Rectal smooth muscle tissue (tissue), 1 donor: ENCODE measurements at regions not wholly inside any gene's neighbourhood (a gene's known extent, or its start where the extent isn't known, plus 50 kb on each side); places are given as distances from the start of the nearest gene placed in this dataset.

Experiments used
- H3K27ac ChIP-seq: one replicate; pipeline ENCODE4 v1.7.0; 2013; ENCODE audit warnings: low read depth, low read length, inconsistent platforms
- H3K27me3 ChIP-seq: one replicate; pipeline ENCODE4 v1.7.0; 2013; ENCODE audit warnings: low read length; ENCODE audit not compliant: control insufficient read depth, insufficient read depth
- H3K36me3 ChIP-seq: one replicate; pipeline ENCODE4 v1.7.0; 2013; ENCODE audit warnings: low read length; ENCODE audit not compliant: control insufficient read depth, insufficient read depth
- H3K4me1 ChIP-seq: one replicate; pipeline ENCODE4 v1.7.0; 2013; ENCODE audit warnings: low read length; ENCODE audit not compliant: control insufficient read depth, insufficient read depth
- H3K4me3 ChIP-seq: one replicate; pipeline ENCODE4 v1.7.0; 2013; ENCODE audit warnings: low read length
- H3K9ac ChIP-seq: one replicate; pipeline ENCODE4 v1.7.0; 2013; ENCODE audit warnings: low read length

GRCh38 chr10:3464760-3465405 is 292.3 kb upstream of the PITRM1 start:
- H3K27ac ChIP-seq: peak overlapping the region; percentile 69
- no peak overlapping the region for H3K4me3 ChIP-seq
- peaks cover 40% of the 10 kb centered on the region for H3K4me1 ChIP-seq
- H3K9ac ChIP-seq: no peak overlapping the region
- H3K27me3 ChIP-seq: no peaks in the 10 kb centered on the region
- H3K36me3 ChIP-seq: no peaks in the 10 kb centered on the region

DNA sequence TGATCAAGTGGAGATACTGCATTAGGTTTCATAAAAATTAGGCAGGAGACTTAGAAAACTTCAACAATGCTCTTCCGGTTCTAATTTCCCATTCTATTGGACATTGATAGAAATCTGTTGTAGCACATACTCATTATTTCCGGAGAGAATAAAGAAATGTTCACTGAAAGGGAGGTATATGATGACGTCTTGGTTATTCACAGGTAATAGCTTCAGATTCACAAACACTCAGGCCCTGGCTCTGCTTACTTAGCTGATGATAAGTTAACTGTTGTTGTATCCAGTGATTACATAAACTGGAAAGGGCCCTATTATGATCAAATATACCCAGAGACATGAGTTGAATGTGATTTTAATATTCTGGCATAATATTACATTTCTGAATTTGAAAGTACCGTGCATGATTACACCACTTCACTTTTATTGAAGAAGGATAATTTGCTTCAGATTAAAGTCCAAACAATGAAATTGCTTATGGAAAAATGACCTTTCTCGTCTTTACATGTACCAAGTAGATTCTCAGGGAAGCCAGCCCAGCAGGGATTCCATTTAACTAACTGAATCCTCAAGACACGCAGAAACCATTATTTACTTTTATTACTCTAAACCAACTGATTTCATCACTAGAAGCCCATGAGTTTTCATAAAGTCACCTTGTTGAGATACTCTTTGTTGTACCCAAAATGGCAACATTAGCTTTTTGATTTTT is 288.0 kb upstream of the PITRM1 start:
- Histone ChIP-seq H3K27ac (no peak overlapping the region), H3K36me3 (no peaks in the 10 kb centered on the region), H3K4me1 (peaks cover 7% of the 10 kb centered on the region), H3K4me3 (no peak overlapping the region), H3K9ac (no peak overlapping the region), H3K27me3 (no peaks in the 10 kb centered on the region)

DNA sequence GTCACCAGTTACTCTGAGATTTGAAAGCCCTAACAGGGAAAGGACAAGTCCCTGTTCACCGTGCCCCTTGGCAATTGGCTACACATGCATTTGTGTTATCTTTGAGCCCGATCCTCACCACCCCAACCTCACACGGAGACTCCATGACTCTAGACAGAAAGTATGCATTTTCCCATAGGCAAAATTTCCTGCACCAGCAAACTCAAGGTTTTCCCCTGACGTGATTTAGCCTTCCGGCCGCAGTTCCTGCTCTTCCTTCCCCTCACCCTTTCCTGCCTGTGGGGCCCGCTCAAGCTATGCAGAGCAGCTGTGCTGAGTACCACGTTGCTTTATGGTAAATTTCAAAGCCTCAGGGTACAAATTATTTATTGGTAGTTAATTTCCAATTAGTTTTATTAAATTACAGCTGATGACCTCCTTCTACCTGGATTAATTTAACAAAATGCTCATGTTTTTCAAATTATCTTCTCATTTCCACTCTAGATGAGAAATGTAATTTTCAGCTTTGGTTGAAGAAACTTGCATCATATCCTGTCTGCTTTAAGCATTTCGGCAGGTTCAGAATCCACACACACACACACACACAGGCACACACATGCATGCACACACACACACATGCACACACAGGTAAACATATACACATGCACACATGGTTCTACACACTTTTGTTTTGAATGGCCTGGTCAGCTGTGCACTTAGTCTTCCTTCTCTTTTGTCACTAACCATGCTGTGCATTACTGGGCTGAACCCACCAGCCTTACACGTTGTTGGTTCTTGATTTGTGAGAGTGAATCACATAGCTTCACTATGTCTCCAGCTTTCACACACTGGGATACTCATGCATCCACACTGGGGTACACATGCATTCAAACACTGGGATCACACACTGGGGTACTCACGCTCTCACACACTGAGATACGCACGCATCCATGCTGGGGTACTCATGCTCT is 283.1 kb upstream of the PITRM1 start:
- H3K4me1 ChIP-seq: peaks cover 13% of the 10 kb centered on the region
- H3K27ac ChIP-seq: no peak overlapping the region
- no peaks in the 10 kb centered on the region for H3K27me3 ChIP-seq
- no peak overlapping the region for H3K4me3 ChIP-seq
- no peak overlapping the region for H3K9ac ChIP-seq
- H3K36me3 ChIP-seq: no peaks in the 10 kb centered on the region

DNA sequence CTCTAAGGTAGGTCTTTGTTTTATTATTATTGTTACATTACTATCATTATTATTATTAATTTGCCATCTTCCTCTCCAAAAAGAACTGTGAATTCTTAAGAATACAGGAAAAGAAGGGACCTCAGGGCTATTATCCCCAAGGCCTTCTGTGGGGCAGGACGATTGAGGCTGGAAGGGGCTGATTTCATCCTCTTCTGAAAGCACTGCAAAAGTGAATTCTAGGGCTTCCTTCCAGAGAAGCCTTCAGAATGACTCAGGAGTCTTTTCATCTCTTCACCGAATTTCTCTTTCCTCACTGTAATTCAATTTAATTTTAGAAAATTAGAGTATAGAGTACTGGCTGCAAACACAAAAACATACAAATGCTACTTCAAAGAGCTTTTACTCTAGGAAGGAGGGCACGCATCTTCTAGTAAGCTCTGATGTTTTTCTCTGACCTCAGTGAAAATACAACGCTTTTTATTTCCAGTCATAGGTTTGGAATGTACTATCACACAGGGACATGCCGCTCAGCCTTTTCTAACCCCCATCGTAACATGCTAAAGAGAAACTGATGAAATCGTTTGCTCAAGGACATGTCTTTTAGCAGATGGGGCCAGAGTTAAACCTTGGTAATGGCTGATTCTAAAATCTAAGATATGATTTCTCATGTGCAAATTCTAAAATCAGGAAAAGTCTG is 280.2 kb upstream of the PITRM1 start:
- H3K27ac ChIP-seq: peak overlapping the region; percentile 72
- H3K4me1 ChIP-seq: peaks cover 13% of the 10 kb centered on the region
- no peak overlapping the region for H3K4me3 ChIP-seq
- H3K9ac ChIP-seq: no peak overlapping the region
- H3K27me3 ChIP-seq: no peaks in the 10 kb centered on the region
- no peaks in the 10 kb centered on the region for H3K36me3 ChIP-seq

DNA sequence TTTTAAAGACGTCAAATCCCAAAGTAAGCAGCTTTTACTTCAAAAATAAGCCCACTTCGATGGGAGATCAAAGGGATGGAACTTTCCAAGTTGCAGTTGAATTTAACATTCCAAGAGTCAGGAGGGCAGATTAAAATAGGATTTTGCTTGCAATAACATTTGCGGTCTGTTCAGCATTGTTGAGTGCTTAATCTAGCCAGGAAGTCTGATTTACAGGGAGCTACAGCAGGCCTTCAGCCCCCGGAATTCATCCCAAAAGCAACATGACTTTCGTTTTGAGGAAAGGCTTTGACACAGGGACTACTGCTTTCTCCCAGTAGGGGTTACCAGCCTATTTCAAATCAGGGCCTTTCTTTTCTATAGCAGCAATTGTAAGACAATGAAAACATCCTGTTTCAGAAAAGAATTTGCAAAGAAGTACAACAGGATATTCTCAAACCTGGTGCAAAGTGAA is 279.6 kb upstream of the PITRM1 start:
- no peaks in the 10 kb centered on the region for H3K36me3 ChIP-seq
- peaks cover 13% of the 10 kb centered on the region for H3K4me1 ChIP-seq

DNA sequence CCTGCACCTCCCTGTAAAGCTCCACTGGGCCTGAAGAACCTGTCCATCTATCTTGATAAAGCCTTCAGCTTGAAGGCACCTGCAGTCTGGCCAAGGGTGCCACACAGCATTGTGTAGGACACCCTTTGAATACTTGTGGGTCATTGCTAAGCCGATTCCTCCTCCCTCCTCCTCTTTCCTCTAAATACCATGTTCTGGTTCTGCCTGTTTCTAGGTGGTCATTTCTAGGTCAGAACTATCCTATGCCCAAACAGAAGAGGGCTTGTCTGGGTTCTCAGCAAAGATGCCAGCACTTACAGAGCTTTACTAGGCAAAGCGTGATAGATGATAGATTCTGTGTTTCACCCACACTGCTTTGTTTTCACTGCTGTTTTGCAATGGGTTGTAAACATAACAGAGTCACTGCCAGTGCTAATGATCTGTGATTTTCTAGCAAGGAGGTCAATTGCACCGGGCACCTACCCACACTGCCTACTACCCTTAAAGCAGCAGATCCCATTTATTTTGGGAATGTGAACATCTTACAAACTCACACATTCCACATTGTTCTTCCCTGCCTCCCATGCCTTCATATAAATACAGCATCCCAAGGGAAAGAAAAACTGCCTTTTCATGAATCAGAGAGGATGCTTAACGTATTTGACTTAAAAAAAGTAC is 279.1 kb upstream of the PITRM1 start:
- Histone ChIP-seq H3K9ac (peak overlapping the region; percentile 22), H3K4me3 (no peak overlapping the region), H3K27me3 (no peaks in the 10 kb centered on the region), H3K36me3 (no peaks in the 10 kb centered on the region), H3K27ac (peak overlapping the region; percentile 72), H3K4me1 (peaks cover 13% of the 10 kb centered on the region)

More for the DNA sequence above, 279.6 kb upstream of the PITRM1 start:
- Histone ChIP-seq H3K27me3 (no peaks in the 10 kb centered on the region), H3K4me3 (no peak overlapping the region), H3K9ac (no peak overlapping the region), H3K27ac (peak overlapping the region; percentile 72)

DNA sequence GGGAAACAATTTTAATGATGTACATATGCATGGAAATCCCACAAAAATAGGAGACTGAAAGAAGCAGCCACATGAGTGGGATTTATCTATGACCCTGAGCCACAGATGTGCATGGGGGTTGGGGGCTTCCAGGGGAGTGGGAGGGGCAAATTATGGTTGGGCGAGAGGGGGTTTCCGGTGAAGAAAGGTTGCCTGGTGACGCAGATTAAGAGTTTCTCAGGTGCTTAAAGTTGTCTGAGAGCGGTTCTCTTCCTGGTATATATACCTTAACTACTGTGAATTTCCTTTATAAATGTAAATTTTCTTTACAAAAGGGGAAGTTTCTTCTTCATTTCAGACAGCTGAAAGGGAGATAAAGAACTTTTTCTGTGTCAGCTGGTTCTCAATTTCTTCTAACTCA is 273.6 kb upstream of the PITRM1 start:
- Histone ChIP-seq H3K27ac (no peak overlapping the region), H3K27me3 (no peaks in the 10 kb centered on the region), H3K9ac (no peak overlapping the region), H3K36me3 (no peaks in the 10 kb centered on the region), H3K4me3 (no peak overlapping the region), H3K4me1 (no peaks in the 10 kb centered on the region)

GRCh38 chr10:3445648-3446047 is 273.1 kb upstream of the PITRM1 start:
- Histone ChIP-seq H3K9ac (no peak overlapping the region), H3K27me3 (no peaks in the 10 kb centered on the region), H3K4me1 (no peaks in the 10 kb centered on the region), H3K27ac (no peak overlapping the region), H3K4me3 (no peak overlapping the region), H3K36me3 (no peaks in the 10 kb centered on the region)

DNA sequence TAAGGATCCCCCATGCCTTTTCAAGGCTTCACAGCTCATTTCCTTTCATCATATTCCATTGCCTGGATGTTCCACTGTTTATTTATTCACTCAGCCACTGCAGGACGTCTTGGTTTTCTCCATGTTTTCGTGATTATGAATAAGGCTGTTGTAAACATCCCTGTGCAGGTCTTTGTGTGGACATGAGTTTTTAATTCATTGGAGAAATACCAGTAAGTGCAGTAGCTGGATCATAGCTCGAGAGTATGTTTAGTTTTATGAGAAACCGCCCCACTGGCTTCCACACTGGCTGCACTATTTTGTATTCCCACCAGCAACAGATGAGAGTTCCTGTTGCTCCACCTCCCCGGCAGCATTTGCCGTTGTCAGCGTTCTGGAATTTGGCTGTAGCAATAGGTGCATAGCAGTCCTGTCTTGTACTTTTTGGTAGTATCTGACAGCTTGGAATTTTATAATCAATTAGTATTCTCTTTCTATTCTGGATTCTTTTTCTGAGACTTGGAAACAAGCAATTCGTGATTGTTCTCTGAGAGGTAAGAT is 269.9 kb upstream of the PITRM1 start:
- Histone ChIP-seq H3K27me3 (no peaks in the 10 kb centered on the region), H3K27ac (no peak overlapping the region), H3K4me3 (no peak overlapping the region), H3K9ac (no peak overlapping the region), H3K4me1 (no peaks in the 10 kb centered on the region), H3K36me3 (no peaks in the 10 kb centered on the region)

DNA sequence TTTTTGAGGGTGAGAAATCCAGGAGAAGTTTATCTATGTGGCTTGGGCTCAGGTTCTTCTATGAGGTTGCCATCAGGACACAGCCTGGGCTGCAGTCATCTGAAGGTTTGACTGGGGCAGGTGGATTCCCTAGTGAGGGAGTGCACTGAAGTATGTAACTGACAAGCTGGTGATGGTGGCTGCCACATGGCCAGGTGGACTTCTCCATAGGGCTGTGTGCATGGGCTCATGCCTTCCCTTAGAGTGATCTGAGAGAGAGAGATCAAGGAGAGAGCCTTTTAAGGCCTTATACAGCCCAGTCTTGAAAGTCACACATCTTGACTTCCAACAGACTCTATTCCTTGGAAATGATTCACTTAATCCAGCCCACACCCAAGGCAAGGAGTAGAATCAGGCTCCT is 266.6 kb upstream of the PITRM1 start:
- Histone ChIP-seq H3K27me3 (no peaks in the 10 kb centered on the region), H3K27ac (no peak overlapping the region), H3K36me3 (no peaks in the 10 kb centered on the region), H3K9ac (no peak overlapping the region), H3K4me1 (peaks cover 6% of the 10 kb centered on the region), H3K4me3 (no peak overlapping the region)

- Histone ChIP-seq H3K4me3 (no peak overlapping the region), H3K4me1 (peaks cover 6% of the 10 kb centered on the region), H3K27ac (no peak overlapping the region), H3K27me3 (no peaks in the 10 kb centered on the region), H3K36me3 (no peaks in the 10 kb centered on the region), H3K9ac (no peak overlapping the region)
These were observed 266.0 kb upstream of the PITRM1 start for GRCh38 chr10:3438606-3439005.
